ENCODE measurements at regions not wholly inside any gene's neighbourhood (a gene's known extent, or its start where the extent isn't known, plus 50 kb on each side); places are given as distances from the start of the nearest gene placed in this dataset.

DNA sequence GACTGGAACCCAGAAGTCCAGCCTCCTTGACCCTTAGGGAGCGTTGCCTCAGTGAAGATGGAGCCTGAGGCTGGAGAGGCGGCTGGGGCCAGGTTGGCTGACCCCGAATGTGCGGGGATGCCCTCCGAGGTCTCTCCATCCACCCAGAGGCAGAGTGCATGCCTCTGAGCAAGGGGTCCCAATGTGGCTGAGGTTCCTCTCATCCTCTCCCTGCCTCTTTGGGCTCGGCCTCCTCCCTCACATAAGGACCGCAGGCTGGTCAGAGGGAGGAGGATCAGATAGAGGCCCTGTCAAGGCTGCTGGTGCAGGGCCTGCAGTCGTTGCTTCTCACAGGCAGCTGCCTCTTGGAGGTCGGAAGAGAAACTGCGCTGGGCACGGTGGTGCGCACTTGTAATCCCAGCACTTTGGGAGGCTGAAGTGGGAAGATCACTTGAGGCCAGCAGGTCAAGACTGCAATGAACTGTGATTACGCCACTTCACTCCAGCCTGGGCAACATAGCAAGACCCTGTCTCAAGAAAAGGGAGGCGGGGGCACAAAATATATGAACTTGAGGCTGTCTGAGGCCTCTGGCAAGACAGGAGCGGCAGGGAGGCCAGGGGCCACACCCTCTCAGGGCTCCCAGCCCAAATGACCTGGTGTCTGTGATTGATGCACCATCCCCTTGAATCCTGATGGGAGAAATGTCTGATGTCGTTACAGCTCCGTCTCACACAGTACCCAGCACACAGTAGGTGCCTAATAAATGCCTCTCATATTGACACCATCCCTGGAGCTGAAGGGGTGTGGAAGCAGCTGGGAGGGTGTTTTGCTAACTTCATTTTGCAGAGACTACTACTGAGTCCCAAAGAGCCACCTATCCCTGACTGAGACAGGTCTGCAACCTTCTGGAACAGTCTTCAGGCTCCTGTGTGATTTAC lies 220.1 kb upstream of the GSE1 start:
- TF ChIP-seq, protein P1, sequence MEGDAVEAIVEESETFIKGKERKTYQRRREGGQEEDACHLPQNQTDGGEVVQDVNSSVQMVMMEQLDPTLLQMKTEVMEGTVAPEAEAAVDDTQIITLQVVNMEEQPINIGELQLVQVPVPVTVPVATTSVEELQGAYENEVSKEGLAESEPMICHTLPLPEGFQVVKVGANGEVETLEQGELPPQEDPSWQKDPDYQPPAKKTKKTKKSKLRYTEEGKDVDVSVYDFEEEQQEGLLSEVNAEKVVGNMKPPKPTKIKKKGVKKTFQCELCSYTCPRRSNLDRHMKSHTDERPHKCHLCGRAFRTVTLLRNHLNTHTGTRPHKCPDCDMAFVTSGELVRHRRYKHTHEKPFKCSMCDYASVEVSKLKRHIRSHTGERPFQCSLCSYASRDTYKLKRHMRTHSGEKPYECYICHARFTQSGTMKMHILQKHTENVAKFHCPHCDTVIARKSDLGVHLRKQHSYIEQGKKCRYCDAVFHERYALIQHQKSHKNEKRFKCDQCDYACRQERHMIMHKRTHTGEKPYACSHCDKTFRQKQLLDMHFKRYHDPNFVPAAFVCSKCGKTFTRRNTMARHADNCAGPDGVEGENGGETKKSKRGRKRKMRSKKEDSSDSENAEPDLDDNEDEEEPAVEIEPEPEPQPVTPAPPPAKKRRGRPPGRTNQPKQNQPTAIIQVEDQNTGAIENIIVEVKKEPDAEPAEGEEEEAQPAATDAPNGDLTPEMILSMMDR (IDR thresholded peaks at IDR 0.05), result no peak
- Histone ChIP-seq H3K27ac (no peak overlapping the region), H3K4me1 (ENCODE audit: control insufficient read depth in 1 of 2, insufficient read depth in 1 of 2, low read depth in 1 of 2, low read length in 1 of 2) (no peaks in the 10 kb centered on the region), H3K36me3 (no peaks in the 10 kb centered on the region), H3K9me3 (no peaks in the 10 kb centered on the region), H3K4me3 (ENCODE audit: low read depth in 1 of 2, low read length in 1 of 2) (no peak overlapping the region), H3K27me3 (peaks cover 37% of the 10 kb centered on the region)

DNA sequence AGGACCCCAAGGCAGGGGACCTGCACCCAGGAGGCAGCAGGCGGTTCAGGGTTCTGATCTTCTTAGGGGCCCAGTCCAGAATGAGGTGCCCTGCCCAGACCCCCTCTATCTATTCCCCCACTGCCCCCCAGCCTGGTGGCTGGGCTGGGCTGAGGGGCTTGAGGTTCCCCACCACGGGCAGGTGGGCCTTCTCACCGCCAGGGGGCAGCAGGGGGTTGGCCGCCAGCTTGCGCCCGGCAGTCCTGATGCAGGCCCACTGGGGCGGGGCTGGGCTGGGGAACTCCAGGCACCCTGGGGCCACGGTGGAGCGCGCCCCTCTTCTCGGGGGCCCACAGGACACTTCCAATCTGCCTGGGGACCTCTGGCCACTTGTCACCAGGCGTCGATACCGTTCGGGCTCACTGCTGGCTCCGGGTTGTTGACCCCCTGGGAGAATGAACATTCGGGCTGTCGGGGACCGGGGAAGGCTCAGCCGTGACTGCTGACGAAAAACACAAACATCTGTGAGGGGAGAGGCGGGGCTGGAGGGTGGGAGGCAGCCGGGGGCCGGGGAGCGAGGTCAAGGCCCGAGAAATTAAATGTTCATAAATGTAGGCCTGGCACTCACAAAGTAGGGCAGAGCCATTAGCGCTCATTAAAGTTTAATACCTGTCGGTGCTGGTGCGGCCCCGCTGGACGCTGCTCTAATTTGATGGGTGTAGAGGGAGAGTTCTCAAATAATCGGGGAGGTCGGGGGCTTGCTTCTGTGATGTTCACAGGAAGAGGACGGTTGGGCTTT lies 219.3 kb upstream of the GSE1 start:
- TF ChIP-seq, protein P1 (IDR thresholded peaks at IDR 0.05), result peak; percentile 73
- H3K4me3 ChIP-seq (ENCODE audit: low read depth in 1 of 2, low read length in 1 of 2), result no peak overlapping the region
- H3K9me3 ChIP-seq, result no peaks in the 10 kb centered on the region
- no peaks in the 10 kb centered on the region for H3K4me1 ChIP-seq (ENCODE audit: control insufficient read depth in 1 of 2, insufficient read depth in 1 of 2, low read depth in 1 of 2, low read length in 1 of 2)
- peaks cover 37% of the 10 kb centered on the region for H3K27me3 ChIP-seq
- H3K36me3 ChIP-seq, result no peaks in the 10 kb centered on the region
- no peak overlapping the region for H3K27ac ChIP-seq

DNA sequence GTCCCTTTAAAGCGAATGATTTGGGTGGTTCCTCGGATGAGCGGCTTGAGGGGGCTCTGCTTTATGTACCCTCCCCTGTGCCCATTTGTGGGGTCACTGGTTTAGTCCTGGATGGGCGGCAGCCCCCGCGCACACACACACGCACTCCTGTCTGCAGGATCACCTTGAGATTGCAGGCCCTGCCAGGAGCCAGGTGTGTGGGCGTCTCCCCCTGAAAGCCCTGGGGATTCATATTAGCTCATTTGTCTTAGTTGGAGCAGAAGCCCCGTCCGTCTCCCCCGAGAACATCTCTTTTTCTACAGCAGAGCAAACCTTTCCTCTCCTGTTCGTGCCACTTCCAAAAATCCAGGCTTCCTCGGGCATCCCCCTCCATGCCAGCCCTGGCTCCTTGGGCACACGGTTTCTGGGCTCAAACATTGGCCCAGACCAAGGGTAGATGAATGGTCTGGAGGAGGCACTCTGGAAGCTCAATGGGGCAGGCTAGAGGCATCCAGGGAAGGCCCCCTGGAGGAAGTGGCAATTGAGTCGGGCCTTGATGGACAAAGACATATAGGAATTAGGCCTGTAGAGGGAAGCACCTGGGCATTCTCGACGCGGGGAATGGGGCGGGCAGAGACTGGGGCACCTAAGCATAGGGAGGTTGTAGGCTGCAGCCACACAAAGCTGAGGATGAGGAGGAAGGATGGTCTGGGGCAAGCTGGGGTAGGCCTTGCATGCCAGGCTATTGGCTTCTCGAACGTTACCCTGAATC lies 218.5 kb upstream of the GSE1 start:
- no peaks in the 10 kb centered on the region for H3K36me3 ChIP-seq
- no peak overlapping the region for H3K27ac ChIP-seq
- peaks cover 37% of the 10 kb centered on the region for H3K27me3 ChIP-seq
- no peaks in the 10 kb centered on the region for H3K9me3 ChIP-seq
- H3K4me1 ChIP-seq (ENCODE audit: control insufficient read depth in 1 of 2, insufficient read depth in 1 of 2, low read depth in 1 of 2, low read length in 1 of 2), result no peaks in the 10 kb centered on the region
- TF ChIP-seq, protein P1 (IDR thresholded peaks at IDR 0.05), result no peak
- no peak overlapping the region for H3K4me3 ChIP-seq (ENCODE audit: low read depth in 1 of 2, low read length in 1 of 2)

DNA sequence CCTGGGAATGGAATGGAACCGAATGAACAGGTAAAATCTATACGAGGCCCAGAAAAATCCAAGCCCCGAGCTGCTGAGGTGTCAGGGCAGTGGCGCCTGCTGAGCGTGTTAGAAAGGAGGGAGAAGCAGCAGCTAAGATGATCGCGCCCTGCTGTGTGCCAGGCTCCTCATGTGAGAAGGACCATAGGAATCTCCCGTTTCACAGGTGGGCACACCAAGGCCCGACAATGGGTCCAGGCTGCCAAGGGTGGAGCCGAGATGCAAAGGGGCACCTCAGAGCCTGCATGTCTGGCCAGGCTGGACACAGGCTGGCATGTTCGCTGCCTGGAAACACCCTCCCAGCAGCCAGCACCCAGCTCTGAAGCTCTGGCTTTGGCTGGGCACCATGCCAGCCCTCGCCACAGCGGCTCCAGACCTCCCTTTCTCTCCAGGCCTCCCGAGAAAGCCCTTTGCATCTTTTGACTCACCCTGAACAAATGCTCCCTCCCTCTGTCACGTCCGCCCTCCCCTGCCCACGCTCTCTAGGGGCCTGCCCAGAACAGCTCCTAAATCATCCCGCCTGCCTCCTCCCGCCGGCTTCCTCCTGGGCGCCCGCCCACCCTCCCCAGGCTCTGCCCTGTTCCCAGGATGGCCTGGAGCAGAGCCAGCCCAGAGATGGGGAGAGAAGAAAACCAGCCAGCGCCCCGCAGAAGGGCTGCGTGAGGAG lies 217.8 kb upstream of the GSE1 start:
- peaks cover 37% of the 10 kb centered on the region for H3K27me3 ChIP-seq
- H3K4me1 ChIP-seq (ENCODE audit: control insufficient read depth in 1 of 2, insufficient read depth in 1 of 2, low read depth in 1 of 2, low read length in 1 of 2), result no peaks in the 10 kb centered on the region
- TF ChIP-seq, protein P1 (IDR thresholded peaks at IDR 0.05), result no peak
- H3K36me3 ChIP-seq, result no peaks in the 10 kb centered on the region
- no peak overlapping the region for H3K27ac ChIP-seq
- H3K9me3 ChIP-seq, result no peaks in the 10 kb centered on the region
- H3K4me3 ChIP-seq (ENCODE audit: low read depth in 1 of 2, low read length in 1 of 2), result no peak overlapping the region
